HS-27A (cell line): ENCODE measurements at regions not wholly inside any gene's neighbourhood (a gene's known extent, or its start where the extent isn't known, plus 50 kb on each side); places are given as distances from the start of the nearest gene placed in this dataset.

Experiments
- DNase-seq: peaks from one replicate; pipeline ENCODE4 v3.0.0-alpha.2; 2012; ENCODE audit warnings: low read depth, missing footprints

DNA sequence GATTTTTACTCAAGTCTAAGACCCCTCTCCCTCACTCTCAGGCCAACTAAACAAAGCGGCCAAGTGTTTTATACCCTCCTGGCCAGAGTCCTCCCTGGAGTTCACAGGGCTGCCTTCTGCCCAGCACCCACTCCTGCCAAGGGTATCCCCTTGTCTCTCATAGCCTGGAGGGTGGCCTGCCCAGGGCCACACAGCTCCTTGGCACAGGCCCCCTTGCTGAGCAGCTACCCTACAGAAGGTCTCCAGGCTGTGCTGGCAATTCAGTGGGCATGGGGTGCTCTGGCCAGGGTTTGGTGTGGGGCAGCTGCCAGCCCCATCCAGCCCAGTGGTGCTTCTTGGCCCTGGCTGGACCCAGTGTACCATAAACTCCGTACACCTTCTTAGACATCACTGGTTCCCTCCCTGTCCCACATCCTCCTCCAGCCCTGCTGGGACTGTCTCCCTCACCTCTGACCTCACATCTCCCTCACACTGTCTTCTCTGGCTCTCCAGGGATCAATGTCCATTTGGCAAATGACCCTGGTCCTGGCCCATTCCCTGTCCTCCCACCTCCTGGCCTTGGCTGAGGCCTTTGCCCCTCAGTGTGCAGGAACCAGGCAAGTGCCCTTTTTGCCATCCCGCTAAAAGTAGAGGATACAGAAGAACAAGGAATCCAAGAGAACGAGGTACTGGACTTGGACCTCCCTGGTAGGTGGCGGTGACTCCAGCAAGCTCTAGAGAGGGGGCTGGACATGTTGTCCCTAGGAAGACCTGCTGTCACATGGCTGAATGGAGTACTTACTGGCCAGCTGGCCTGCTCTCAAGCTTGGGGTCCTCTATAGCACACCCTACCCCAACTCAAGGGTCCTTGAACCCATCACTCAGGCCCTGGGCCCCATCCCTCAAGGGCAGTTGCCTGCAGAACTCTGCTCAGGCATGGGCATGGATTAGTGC, 50.0 kb upstream of the TRPM1 start:
- DNase-seq = no peak

DNA sequence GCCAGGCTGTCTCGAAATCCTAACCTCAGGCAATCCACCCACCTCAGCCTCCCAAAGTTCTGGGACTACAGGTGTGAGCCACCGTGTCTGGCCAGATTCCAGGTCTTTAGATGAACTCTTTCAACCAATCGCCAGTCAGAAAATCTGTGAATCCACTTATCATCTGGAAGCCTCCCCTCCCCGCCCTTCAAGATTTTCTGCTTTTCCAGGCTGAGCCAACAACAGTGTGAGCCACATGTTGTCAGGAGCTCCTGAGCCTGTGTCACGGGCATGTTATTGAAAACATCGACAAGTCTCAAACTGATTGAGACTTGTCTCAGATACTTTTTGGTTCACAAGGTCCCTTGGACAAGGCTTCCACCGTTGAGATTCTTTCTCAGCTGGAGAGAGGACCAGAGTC, 52.0 kb upstream of the TRPM1 start:
- DNase-seq = no peak

DNA sequence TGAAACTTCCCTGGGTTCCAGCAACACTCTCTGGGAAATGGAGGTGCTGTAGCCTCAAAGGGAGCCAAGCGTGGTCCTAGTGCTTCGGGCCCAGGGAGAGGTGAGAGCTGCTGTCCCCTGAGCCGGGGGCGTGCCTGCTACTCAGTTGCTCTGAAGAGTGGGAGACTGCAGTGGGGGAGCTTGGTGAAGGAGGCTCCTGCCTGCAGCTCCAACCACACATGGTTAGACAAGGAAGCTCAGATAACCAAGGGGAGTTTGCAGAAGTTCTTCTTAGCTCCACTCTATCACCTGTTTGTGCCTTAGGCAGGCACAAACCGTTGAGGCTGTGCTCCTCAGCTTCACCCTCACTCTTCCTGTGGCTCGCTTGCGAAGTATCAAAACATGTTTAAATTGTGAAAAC, 53.6 kb upstream of the TRPM1 start:
- DNase-seq = no peak

- DNase-seq = no peak
Observed at GRCh38 chr15:31156226-31156625, 54.7 kb upstream of the TRPM1 start.

- no peak for DNase-seq
Observed at GRCh38 chr15:31156808-31157207, 55.3 kb upstream of the TRPM1 start.

DNA sequence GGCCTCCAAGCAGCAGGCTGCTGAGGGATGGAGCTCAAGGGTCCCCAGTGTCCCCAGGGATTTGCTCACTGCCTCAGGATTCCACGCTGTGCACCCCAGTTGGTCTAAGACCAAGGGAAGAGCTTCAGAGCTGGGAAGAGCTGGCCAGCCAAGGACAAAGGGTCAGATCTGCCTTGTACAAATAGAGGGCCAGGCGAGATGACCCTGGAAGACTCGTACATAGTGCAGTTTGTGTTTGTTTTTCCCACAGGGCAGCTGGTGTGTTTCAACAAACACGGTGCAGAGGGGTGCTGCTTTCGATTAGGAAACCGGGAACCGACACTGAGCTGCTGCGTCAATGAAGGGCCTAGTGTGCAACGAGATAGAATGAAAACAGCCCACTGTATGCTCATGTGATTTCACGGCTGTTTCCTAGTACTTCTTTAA, 56.1 kb upstream of the TRPM1 start:
- no peak for DNase-seq

DNA sequence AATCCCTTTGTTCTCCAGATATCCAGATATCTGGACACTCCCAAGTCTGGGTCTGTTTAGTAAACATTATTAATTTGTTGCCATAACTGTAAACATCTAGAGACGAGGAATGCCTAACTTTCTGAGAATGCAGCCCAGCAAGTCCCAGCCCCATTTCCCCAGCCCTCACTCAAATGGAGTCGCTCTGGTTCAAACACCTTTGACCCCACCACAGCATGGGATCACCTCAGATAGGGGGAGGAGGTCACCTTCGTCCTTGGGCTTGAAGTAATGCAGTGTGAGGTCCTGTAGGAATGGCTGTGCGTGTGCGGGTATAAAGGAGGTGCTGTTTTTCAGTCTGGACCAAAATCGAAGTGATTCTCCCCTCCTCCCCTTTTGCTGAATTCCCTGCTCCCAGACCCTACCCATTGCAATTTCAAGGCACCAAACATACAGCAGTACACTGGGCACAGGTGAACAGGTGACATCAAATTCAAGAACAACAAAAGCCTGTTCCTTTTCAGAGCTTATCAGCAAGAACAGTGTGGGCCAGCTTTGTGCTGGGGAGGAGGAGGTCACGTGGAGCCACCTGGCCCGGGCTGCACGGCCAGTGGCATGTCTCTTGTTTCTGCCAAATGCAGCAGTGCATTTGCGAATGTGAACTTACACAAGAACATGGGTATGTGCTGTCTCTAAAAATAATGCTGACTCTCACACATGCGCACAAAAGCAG, 57.5 kb upstream of the TRPM1 start:
- DNase-seq = no peak

GRCh38 chr15:31159837-31160236, 58.3 kb upstream of the TRPM1 start:
- no peak for DNase-seq

GRCh38 chr15:31160297-31160696, 58.8 kb upstream of the TRPM1 start:
- DNase-seq = no peak

- no peak for DNase-seq
Observed at GRCh38 chr15:31160740-31161495, 59.4 kb upstream of the TRPM1 start.

DNA sequence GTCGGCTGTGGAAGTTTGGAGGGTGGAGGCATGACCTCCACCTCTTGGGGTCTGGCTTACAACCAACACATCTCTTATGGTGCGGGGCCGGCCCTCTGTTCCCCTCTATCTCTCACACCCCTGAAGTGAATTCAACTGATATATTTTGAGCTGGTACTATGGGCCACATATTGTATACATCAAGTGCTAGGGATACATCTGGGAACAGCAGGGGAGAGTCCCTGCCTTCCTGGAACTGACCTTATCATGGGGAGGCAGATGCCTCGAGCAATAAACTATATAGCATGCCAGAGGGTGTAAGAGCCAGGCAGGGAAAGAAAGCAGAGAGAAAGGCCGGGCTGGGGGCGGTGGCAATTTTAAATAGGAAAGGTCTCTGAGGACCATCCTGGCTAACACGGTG, 60.4 kb upstream of the TRPM1 start:
- no peak for DNase-seq

GRCh38 chr15:31162721-31163510, 61.4 kb upstream of the TRPM1 start:
- no peak for DNase-seq

- no peak for DNase-seq
Observed at GRCh38 chr15:31163769-31164572, 62.4 kb upstream of the TRPM1 start.

DNA sequence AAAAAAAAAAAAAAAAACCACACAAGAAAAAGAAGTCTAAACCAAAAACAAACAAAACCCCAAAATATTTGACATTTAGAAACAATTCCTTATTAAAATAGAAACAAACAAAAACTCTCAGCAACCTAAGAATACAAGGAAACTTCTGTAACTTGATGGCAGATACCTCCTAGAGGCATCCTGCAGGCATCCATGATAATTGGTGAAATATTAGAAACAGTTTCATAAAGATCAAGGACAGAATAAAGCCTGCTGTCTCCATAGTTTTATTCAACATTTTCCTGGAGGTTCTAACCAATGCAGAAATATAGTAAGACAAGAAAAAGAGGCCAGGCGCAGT, 63.0 kb upstream of the TRPM1 start:
- no peak for DNase-seq

- no peak for DNase-seq
Observed at GRCh38 chr15:31169558-31169957, 68.0 kb upstream of the TRPM1 start.

DNA sequence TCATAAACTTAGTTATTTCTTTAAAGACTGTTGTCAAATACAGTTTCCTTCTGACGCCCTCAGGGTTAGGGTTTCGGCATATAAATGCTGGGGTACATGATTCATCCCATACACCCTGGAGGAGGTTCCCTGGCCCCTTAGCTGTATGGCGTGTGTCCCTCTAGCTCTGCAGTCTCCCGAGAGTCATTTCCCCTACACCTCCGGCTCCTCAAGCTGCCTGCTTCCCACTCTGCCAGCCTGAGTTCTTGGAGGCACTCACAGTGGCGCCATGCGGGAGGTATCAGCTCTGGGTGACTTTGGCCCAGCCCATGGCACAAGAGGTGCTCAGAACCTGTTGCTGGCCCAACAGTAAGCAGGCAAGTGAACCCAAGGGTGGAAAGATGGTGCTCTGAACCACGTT, 70.2 kb upstream of the TRPM1 start:
- no peak for DNase-seq

- no peak for DNase-seq
Observed at GRCh38 chr15:31172606-31173005, 71.1 kb upstream of the TRPM1 start.

- DNase-seq = no peak
Observed at GRCh38 chr15:31173790-31174450, 72.4 kb upstream of the TRPM1 start.

DNA sequence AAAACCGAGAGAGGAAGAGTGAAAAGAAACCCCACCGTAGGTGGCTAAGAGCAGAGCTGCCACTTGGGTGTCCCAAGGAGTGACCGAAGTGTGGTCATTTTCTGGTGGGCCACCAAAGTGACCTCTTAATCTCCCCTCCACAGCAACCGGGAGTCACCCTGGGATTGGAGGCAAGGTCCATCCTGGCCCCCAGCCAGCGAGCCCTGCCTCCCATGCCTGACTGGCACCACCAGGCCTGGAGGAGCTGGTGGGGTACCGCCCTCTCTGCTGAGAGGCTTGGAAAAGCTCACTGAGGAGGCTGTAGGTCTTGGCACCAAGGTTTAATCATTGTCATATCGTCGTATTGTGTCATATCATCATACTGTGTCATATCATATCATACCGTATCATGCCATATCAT, 74.0 kb upstream of the TRPM1 start:
- no peak for DNase-seq

- DNase-seq = no peak
Observed at GRCh38 chr15:31177951-31178350, 76.4 kb upstream of the TRPM1 start.

- DNase-seq = no peak
Observed at GRCh38 chr15:31178705-31179104, 77.2 kb upstream of the TRPM1 start.
